ENCODE measurements at regions not wholly inside any gene's neighbourhood (a gene's known extent, or its start where the extent isn't known, plus 50 kb on each side); places are given as distances from the start of the nearest gene placed in this dataset.

- peaks cover 0 to 4% (median 0%) of the 10 kb centered on the region in 7 donors for H3K27me3 ChIP-seq
- H3K4me3 ChIP-seq = no peak overlapping the region
- no peaks in the 10 kb centered on the region for H3K9me3 ChIP-seq
- no peaks in the 10 kb centered on the region for H3K4me1 ChIP-seq
- H3K27ac ChIP-seq = no peak overlapping the region
- no peaks in the 10 kb centered on the region for H3K36me3 ChIP-seq
- DNase-seq (no peak), ATAC-seq (no peak)
- TF ChIP-seq, protein P1, sequence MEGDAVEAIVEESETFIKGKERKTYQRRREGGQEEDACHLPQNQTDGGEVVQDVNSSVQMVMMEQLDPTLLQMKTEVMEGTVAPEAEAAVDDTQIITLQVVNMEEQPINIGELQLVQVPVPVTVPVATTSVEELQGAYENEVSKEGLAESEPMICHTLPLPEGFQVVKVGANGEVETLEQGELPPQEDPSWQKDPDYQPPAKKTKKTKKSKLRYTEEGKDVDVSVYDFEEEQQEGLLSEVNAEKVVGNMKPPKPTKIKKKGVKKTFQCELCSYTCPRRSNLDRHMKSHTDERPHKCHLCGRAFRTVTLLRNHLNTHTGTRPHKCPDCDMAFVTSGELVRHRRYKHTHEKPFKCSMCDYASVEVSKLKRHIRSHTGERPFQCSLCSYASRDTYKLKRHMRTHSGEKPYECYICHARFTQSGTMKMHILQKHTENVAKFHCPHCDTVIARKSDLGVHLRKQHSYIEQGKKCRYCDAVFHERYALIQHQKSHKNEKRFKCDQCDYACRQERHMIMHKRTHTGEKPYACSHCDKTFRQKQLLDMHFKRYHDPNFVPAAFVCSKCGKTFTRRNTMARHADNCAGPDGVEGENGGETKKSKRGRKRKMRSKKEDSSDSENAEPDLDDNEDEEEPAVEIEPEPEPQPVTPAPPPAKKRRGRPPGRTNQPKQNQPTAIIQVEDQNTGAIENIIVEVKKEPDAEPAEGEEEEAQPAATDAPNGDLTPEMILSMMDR (IDR thresholded peaks at IDR 0.05) = no peak
- WGBS, 2 donors = 84 to 85% methylated on average over 6 of the region's 6 CpGs
- intact Hi-C loops (cut with DNase I) = no loop called here
Observed at GRCh38 chr3:66581256-66581655, 80.4 kb upstream of the LRIG1 start.

GRCh38 chr3:66582721-66583423 is 82.0 kb upstream of the LRIG1 start:
- TF ChIP-seq, protein P1 (IDR thresholded peaks at IDR 0.05) = no peak
- no peak for ATAC-seq
- DNase-seq = no peak
- Histone ChIP-seq H3K9me3 (no peaks in the 10 kb centered on the region), H3K4me1 (no peaks in the 10 kb centered on the region), H3K27me3 (peaks cover 0 to 4% (median 0%) of the 10 kb centered on the region in 7 donors), H3K27ac (no peak overlapping the region), H3K36me3 (no peaks in the 10 kb centered on the region), H3K4me3 (no peak overlapping the region)
- intact Hi-C loops (cut with DNase I) = no loop called here
- 84 to 86% methylated on average over 24 of the region's 24 CpGs for WGBS, 2 donors

GRCh38 chr3:66583424-66584040 is 82.7 kb upstream of the LRIG1 start:
- no peak overlapping the region for H3K27ac ChIP-seq
- DNase-seq (no peak), ATAC-seq (no peak)
- H3K4me1 ChIP-seq = no peaks in the 10 kb centered on the region
- H3K9me3 ChIP-seq = no peaks in the 10 kb centered on the region
- H3K27me3 ChIP-seq = peaks cover 0 to 4% (median 0%) of the 10 kb centered on the region in 7 donors
- 80 to 83% methylated on average over 4 of the region's 4 CpGs for whole genome bisulfite sequencing, 2 donors
- intact Hi-C loops (cut with DNase I) = no loop called here
- H3K4me3 ChIP-seq = no peak overlapping the region
- H3K36me3 ChIP-seq = no peaks in the 10 kb centered on the region
- TF ChIP-seq, protein P1 (IDR thresholded peaks at IDR 0.05) = no peak

GRCh38 chr3:66585520-66586095 is 84.8 kb upstream of the LRIG1 start:
- Histone ChIP-seq H3K36me3 (no peaks in the 10 kb centered on the region), H3K4me3 (no peak overlapping the region), H3K27ac (no peak overlapping the region), H3K27me3 (no peaks in the 10 kb centered on the region), H3K4me1 (no peaks in the 10 kb centered on the region), H3K9me3 (no peaks in the 10 kb centered on the region)
- 78 to 80% methylated on average over 1 of the region's 1 CpG for WGBS, 2 donors
- DNase-seq = no peak
- TF ChIP-seq, protein P1 (IDR thresholded peaks at IDR 0.05) = no peak
- no peak for ATAC-seq
- intact Hi-C loops (cut with DNase I) = no loop called here

All from heart right ventricle (tissue), 16 donors.